Uterus (tissue), 3 donors: ENCODE measurements at regions not wholly inside any gene's neighbourhood (a gene's known extent, or its start where the extent isn't known, plus 50 kb on each side); places are given as distances from the start of the nearest gene placed in this dataset.

Source experiments
- DNase-seq, 2 donors: peaks; one replicate each; pipeline ENCODE4 v3.0.0-alpha.2; 2019 to 2020
- H3K27ac ChIP-seq, 2 donors: fragments of 200-600 bp; sonication (generic); 1 replicate in 1 of 2; 2 replicates in 1 of 2; pipeline ENCODE4 v1.5.1; 2016 to 2018
- H3K27me3 ChIP-seq, 2 donors: fragments of 200-600 bp; sonication (generic); one replicate each; pipeline ENCODE4 v1.5.1; 2018 to 2019; ENCODE audit warnings: control low read depth in 1 of 2
- H3K36me3 ChIP-seq, 2 donors: fragments of 200-600 bp; sonication (generic); one replicate each; pipeline ENCODE4 v1.5.1; 2019; ENCODE audit warnings: control low read depth in 1 of 2
- H3K4me1 ChIP-seq, 2 donors: fragments of 200-600 bp; sonication (generic); one replicate each; pipeline ENCODE4 v1.5.1; 2018 to 2019; ENCODE audit warnings: control low read depth in 1 of 2
- H3K4me3 ChIP-seq, 2 donors: fragments of 200-600 bp; sonication (generic); 1 replicate in 1 of 2; 2 replicates in 1 of 2; pipeline ENCODE4 v1.5.1; 2018 to 2019; ENCODE audit warnings: mild to moderate bottlenecking in 1 of 2
- H3K9me3 ChIP-seq, 2 donors: fragments of 200-600 bp; sonication (generic); one replicate each; pipeline ENCODE4 v1.5.1; 2019; ENCODE audit warnings: control low read depth in 1 of 2
- POLR2A ChIP-seq, 2 donors: fragments of 450-650 bp; IDR thresholded peaks; one replicate each; pipeline ENCODE4 v1.6.1; 2016; ENCODE audit warnings: antibody characterized with exemption in 2 of 2, mild to moderate bottlenecking in 1 of 2, moderate library complexity in 1 of 2
- intact Hi-C: fragments of 100-400 bp; cut with DNase I; formaldehyde crosslinking; loops from one replicate; pipeline ENCODE4 v1.15.1; 2023; ENCODE audit warnings: low total_unique reads
- TF ChIP-seq, protein P1 (sequence below), 4 experiments: fragments of 200-600 bp in 2 of 4; fragments of 450-650 bp in 2 of 4; sonication (generic) in 2 of 4; IDR thresholded peaks; one replicate each; pipeline ENCODE4 v1.5.1; 2016 to 2019; ENCODE audit warnings: antibody characterized with exemption in 4 of 4, mild to moderate bottlenecking in 2 of 4, moderate library complexity in 1 of 4
- donor health status: DM: yes; HTN: yes; CAD: no.

DNA sequence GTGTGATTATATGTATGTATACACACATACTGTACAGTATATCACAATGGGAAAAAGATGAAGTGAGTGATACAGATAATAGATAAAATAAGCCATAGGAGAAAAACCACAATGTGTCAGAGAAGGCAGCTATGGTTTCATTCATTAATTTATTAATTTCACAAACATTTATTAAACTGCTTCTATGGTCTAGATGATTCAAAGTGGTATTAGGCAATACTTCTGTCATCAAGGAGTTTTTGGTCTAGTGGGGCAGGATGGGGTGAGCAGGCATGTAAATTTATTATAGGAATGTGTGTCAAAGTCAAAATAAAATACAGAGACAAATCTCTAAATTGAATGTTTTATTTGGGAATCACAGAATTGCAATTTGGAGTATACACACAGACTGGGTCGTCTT lies 65.2 kb upstream of the ANKEF1 start:
- no peak overlapping the region for H3K4me3 ChIP-seq
- no peaks in the 10 kb centered on the region for H3K36me3 ChIP-seq
- intact Hi-C loops = loop anchor here (10.0 kb wide), 1 partner anchor 455 kb away; no protein-coding TSS in a partner anchor
- H3K9me3 ChIP-seq = no peaks in the 10 kb centered on the region
- DNase-seq = no peak
- H3K4me1 ChIP-seq = no peaks in the 10 kb centered on the region
- H3K27ac ChIP-seq = no peak overlapping the region
- H3K27me3 ChIP-seq = no peaks in the 10 kb centered on the region
- TF ChIP-seq, protein P1, sequence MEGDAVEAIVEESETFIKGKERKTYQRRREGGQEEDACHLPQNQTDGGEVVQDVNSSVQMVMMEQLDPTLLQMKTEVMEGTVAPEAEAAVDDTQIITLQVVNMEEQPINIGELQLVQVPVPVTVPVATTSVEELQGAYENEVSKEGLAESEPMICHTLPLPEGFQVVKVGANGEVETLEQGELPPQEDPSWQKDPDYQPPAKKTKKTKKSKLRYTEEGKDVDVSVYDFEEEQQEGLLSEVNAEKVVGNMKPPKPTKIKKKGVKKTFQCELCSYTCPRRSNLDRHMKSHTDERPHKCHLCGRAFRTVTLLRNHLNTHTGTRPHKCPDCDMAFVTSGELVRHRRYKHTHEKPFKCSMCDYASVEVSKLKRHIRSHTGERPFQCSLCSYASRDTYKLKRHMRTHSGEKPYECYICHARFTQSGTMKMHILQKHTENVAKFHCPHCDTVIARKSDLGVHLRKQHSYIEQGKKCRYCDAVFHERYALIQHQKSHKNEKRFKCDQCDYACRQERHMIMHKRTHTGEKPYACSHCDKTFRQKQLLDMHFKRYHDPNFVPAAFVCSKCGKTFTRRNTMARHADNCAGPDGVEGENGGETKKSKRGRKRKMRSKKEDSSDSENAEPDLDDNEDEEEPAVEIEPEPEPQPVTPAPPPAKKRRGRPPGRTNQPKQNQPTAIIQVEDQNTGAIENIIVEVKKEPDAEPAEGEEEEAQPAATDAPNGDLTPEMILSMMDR (IDR thresholded peaks at IDR 0.05) = no peak
- no peak for TF ChIP-seq POLR2A (IDR thresholded peaks at IDR 0.05)

DNA sequence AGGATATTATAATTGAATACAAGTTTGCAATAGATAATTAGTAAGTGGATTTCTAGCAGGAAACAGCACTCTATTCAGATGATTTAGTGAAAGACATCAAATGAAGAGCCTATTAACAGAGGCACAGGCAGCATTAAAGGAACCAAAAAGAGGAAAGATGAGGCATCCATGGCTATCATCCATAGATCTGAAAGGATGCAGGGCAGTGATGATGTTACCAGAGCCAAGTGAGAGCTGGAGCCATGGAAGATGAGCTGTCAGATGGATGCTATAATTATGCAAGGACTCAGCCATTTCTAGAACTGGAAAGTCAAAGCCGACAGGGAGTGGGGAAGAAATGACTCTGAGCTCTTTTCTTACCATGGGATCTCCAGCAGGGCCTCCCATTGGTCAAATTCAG lies 66.8 kb upstream of the ANKEF1 start:
- no peaks in the 10 kb centered on the region for H3K27me3 ChIP-seq
- intact Hi-C loops = no loop called here
- no peak overlapping the region for H3K27ac ChIP-seq

DNA sequence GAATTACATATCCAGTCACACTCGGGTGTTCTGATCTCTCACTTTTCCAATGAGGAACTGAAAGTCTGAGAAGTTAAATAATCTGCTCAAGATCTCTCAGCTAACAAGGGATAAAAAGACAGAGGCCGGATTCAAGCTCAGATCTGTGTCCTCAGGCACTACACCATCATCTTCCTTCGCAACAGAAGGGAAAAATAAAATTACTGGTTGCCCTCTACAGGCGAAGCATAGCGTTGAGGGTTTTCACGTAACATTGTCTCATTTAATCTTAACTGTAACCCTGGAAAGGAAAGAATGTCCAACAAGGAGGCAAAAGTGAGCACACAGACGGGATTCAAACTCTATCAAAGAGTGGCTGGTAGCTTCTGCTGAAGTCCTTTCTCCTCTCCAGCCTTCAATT lies 67.8 kb upstream of the ANKEF1 start:
- no peaks in the 10 kb centered on the region for H3K27me3 ChIP-seq
- no peaks in the 10 kb centered on the region for H3K4me1 ChIP-seq
- H3K36me3 ChIP-seq = no peaks in the 10 kb centered on the region
- TF ChIP-seq, protein P1 (IDR thresholded peaks at IDR 0.05) = no peak
- no peak for TF ChIP-seq POLR2A (IDR thresholded peaks at IDR 0.05)
- H3K27ac ChIP-seq = no peak overlapping the region
- intact Hi-C loops = no loop called here
- no peak for DNase-seq
- H3K4me3 ChIP-seq = no peak overlapping the region
- no peaks in the 10 kb centered on the region for H3K9me3 ChIP-seq

More for the DNA sequence above, 66.8 kb upstream of the ANKEF1 start:
- no peaks in the 10 kb centered on the region for H3K36me3 ChIP-seq
- TF ChIP-seq, protein P1 (IDR thresholded peaks at IDR 0.05) = no peak
- no peak for TF ChIP-seq POLR2A (IDR thresholded peaks at IDR 0.05)
- no peaks in the 10 kb centered on the region for H3K9me3 ChIP-seq
- no peaks in the 10 kb centered on the region for H3K4me1 ChIP-seq
- no peak for DNase-seq
- no peak overlapping the region for H3K4me3 ChIP-seq

DNA sequence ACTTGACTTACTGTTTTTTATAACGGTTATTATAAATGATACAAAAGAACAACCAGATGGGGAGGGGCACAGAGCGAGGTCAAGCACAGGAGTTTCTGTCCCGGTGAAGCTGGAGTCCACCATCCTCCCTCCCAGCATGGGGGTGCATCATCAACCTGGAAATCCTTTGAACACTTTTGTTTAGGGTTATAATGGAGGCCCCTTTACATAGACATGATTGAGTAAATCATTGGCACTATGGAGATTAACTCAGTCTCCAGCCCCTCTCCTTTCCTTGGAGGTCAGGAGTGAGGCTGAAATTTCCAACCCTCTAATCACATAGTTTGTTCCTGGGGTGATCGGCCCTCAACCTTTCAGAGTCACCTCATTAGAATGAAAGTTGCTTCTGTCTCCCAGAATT lies 71.8 kb upstream of the ANKEF1 start:
- Histone ChIP-seq H3K27ac (no peak overlapping the region), H3K9me3 (no peaks in the 10 kb centered on the region), H3K4me3 (no peak overlapping the region), H3K36me3 (no peaks in the 10 kb centered on the region), H3K27me3 (no peaks in the 10 kb centered on the region), H3K4me1 (no peaks in the 10 kb centered on the region)
- DNase-seq = no peak
- intact Hi-C loops = no loop called here
- no peak for TF ChIP-seq POLR2A (IDR thresholded peaks at IDR 0.05)
- TF ChIP-seq, protein P1 (IDR thresholded peaks at IDR 0.05) = no peak

DNA sequence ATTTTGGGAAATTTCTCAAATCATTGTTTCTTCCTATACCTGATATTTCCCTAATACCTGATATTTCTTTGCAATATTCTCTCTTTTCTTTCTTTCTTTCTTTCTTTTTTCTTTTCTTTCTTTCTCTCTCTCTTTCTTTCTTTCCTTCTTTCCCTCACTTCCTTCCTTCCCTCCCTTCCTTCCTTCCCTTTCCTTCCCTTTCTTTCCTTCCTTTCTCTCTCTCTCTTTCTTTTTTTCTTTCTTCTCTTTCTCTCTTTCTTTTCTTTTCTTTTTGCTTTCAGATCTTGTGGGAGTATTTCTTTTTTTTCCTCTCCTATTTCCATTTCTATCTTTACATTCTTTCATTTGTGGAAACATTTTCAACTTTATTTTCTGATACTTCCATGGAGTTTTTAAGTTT lies 76.1 kb upstream of the ANKEF1 start:
- Histone ChIP-seq H3K27ac (no peak overlapping the region), H3K4me3 (no peak overlapping the region), H3K27me3 (no peaks in the 10 kb centered on the region), H3K9me3 (no peaks in the 10 kb centered on the region), H3K4me1 (no peaks in the 10 kb centered on the region), H3K36me3 (no peaks in the 10 kb centered on the region)
- intact Hi-C loops = no loop called here
- no peak for DNase-seq
- TF ChIP-seq, protein P1 (IDR thresholded peaks at IDR 0.05) = no peak
